GM23338 (cell line): ENCODE measurements at regions not wholly inside any gene's neighbourhood (a gene's known extent, or its start where the extent isn't known, plus 50 kb on each side); places are given as distances from the start of the nearest gene placed in this dataset.

Source experiments
- JUNB ChIP-seq: IDR thresholded peaks from one replicate; pipeline ENCODE4 v1.6.1; 2016; ENCODE audit warnings: antibody characterized with exemption; ENCODE audit not compliant: unreplicated experiment
- POLR2AphosphoS5 ChIP-seq: IDR thresholded peaks from 2 replicates; pipeline ENCODE4 v1.6.1; 2016; ENCODE audit warnings: antibody characterized with exemption, low read depth
- STAT1 ChIP-seq: IDR thresholded peaks from one replicate; pipeline ENCODE4 v1.6.1; 2016; ENCODE audit warnings: antibody characterized with exemption; ENCODE audit not compliant: unreplicated experiment
- ZNF331 ChIP-seq: fragments of 250-450 bp; sonication (Bioruptor Pico); IDR thresholded peaks from 2 replicates; pipeline ENCODE4 v1.5.0; 2020; ENCODE audit warnings: low read depth, mild to moderate bottlenecking, moderate library complexity
- TF ChIP-seq, protein P1 (sequence below): fragments of 250-450 bp; sonication (Bioruptor Pico); IDR thresholded peaks from 2 replicates; pipeline ENCODE4 v1.5.0; 2020; ENCODE audit warnings: mild to moderate bottlenecking, moderate library complexity
- TF ChIP-seq, protein P2 (sequence below), 2 experiments: fragments of 200-600 bp in 1 of 2; sonication (generic) in 1 of 2; conservative IDR thresholded peaks; 2 replicates each; pipeline versions ENCODE4 v1.5.1 to v1.6.1; 2016 to 2017; ENCODE audit warnings: antibody characterized with exemption in 2 of 2, low read depth in 2 of 2, mild to moderate bottlenecking in 2 of 2, moderate library complexity in 1 of 2
- TF ChIP-seq, protein P3 (sequence below): IDR thresholded peaks from one replicate; pipeline ENCODE4 v1.6.1; 2018; ENCODE audit warnings: antibody characterized with exemption; ENCODE audit not compliant: unreplicated experiment

DNA sequence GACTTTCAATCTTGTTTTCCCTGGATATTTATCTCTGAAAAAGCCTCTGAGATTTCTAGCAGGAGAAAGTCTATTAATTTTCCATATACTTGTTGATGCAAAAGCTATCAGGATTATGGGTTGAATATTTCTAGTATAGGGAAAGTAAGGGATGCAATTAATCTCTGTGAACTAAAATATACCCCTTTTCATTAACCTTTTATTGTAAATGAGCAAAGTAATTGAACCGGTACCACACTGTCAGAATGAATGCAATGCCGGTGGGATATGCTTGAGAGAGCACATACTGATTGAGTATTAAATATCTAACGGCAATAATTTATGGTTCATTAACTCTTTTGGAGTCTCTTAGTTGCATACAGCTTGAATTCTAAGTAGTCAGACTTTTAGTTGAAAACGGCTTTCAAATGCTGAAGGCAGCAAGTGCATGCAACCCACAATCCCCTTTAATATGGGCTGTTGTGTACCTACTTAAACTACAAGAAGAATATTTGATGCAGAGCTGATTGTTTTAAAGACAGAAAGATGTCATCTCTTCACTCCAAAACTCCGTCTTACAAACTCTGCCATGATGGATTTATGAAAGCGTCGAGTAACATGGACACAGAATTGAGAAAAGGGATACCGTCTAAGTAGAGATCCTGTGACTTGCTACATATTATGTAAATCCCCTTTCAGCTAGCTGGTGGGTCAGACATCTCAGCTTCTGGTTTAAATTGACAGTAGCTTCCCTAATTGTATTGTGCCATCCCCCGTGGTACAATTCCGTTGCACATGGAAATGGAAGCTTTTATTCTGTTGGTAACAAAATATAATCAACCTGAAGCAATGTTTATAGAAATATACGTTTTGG, 141.3 kb upstream of the CDH8 start (continued):
- TF ChIP-seq, protein P1, sequence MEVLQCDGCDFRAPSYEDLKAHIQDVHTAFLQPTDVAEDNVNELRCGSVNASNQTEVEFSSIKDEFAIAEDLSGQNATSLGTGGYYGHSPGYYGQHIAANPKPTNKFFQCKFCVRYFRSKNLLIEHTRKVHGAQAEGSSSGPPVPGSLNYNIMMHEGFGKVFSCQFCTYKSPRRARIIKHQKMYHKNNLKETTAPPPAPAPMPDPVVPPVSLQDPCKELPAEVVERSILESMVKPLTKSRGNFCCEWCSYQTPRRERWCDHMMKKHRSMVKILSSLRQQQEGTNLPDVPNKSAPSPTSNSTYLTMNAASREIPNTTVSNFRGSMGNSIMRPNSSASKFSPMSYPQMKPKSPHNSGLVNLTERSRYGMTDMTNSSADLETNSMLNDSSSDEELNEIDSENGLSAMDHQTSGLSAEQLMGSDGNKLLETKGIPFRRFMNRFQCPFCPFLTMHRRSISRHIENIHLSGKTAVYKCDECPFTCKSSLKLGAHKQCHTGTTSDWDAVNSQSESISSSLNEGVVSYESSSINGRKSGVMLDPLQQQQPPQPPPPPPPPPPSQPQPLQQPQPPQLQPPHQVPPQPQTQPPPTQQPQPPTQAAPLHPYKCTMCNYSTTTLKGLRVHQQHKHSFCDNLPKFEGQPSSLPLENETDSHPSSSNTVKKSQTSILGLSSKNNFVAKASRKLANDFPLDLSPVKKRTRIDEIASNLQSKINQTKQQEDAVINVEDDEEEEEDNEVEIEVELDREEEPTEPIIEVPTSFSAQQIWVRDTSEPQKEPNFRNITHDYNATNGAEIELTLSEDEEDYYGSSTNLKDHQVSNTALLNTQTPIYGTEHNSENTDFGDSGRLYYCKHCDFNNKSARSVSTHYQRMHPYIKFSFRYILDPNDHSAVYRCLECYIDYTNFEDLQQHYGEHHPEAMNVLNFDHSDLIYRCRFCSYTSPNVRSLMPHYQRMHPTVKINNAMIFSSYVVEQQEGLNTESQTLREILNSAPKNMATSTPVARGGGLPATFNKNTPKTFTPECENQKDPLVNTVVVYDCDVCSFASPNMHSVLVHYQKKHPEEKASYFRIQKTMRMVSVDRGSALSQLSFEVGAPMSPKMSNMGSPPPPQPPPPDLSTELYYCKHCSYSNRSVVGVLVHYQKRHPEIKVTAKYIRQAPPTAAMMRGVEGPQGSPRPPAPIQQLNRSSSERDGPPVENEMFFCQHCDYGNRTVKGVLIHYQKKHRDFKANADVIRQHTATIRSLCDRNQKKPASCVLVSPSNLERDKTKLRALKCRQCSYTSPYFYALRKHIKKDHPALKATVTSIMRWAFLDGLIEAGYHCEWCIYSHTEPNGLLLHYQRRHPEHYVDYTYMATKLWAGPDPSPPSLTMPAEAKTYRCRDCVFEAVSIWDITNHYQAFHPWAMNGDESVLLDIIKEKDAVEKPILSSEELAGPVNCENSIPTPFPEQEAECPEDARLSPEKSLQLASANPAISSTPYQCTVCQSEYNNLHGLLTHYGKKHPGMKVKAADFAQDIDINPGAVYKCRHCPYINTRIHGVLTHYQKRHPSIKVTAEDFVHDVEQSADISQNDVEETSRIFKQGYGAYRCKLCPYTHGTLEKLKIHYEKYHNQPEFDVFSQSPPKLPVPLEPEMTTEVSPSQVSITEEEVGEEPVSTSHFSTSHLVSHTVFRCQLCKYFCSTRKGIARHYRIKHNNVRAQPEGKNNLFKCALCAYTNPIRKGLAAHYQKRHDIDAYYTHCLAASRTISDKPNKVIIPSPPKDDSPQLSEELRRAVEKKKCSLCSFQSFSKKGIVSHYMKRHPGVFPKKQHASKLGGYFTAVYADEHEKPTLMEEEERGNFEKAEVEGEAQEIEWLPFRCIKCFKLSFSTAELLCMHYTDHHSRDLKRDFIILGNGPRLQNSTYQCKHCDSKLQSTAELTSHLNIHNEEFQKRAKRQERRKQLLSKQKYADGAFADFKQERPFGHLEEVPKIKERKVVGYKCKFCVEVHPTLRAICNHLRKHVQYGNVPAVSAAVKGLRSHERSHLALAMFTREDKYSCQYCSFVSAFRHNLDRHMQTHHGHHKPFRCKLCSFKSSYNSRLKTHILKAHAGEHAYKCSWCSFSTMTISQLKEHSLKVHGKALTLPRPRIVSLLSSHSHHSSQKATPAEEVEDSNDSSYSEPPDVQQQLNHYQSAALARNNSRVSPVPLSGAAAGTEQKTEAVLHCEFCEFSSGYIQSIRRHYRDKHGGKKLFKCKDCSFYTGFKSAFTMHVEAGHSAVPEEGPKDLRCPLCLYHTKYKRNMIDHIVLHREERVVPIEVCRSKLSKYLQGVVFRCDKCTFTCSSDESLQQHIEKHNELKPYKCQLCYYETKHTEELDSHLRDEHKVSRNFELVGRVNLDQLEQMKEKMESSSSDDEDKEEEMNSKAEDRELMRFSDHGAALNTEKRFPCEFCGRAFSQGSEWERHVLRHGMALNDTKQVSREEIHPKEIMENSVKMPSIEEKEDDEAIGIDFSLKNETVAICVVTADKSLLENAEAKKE (CRISPR knock-in tag), result no peak
- TF ChIP-seq, protein P2, sequence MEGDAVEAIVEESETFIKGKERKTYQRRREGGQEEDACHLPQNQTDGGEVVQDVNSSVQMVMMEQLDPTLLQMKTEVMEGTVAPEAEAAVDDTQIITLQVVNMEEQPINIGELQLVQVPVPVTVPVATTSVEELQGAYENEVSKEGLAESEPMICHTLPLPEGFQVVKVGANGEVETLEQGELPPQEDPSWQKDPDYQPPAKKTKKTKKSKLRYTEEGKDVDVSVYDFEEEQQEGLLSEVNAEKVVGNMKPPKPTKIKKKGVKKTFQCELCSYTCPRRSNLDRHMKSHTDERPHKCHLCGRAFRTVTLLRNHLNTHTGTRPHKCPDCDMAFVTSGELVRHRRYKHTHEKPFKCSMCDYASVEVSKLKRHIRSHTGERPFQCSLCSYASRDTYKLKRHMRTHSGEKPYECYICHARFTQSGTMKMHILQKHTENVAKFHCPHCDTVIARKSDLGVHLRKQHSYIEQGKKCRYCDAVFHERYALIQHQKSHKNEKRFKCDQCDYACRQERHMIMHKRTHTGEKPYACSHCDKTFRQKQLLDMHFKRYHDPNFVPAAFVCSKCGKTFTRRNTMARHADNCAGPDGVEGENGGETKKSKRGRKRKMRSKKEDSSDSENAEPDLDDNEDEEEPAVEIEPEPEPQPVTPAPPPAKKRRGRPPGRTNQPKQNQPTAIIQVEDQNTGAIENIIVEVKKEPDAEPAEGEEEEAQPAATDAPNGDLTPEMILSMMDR (conservative IDR thresholded peaks at IDR 0.05; ENCODE audit: low read depth in 2 of 2), result no peak
- TF ChIP-seq ZNF331 (CRISPR knock-in tag) (no peak), STAT1 (no peak), JUNB (no peak), POLR2AphosphoS5 (no peak)
- TF ChIP-seq, protein P3, sequence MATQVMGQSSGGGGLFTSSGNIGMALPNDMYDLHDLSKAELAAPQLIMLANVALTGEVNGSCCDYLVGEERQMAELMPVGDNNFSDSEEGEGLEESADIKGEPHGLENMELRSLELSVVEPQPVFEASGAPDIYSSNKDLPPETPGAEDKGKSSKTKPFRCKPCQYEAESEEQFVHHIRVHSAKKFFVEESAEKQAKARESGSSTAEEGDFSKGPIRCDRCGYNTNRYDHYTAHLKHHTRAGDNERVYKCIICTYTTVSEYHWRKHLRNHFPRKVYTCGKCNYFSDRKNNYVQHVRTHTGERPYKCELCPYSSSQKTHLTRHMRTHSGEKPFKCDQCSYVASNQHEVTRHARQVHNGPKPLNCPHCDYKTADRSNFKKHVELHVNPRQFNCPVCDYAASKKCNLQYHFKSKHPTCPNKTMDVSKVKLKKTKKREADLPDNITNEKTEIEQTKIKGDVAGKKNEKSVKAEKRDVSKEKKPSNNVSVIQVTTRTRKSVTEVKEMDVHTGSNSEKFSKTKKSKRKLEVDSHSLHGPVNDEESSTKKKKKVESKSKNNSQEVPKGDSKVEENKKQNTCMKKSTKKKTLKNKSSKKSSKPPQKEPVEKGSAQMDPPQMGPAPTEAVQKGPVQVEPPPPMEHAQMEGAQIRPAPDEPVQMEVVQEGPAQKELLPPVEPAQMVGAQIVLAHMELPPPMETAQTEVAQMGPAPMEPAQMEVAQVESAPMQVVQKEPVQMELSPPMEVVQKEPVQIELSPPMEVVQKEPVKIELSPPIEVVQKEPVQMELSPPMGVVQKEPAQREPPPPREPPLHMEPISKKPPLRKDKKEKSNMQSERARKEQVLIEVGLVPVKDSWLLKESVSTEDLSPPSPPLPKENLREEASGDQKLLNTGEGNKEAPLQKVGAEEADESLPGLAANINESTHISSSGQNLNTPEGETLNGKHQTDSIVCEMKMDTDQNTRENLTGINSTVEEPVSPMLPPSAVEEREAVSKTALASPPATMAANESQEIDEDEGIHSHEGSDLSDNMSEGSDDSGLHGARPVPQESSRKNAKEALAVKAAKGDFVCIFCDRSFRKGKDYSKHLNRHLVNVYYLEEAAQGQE, result no peak
